Stimulated activated CD4-positive, alpha-beta T cell treated with anti-CD3 and anti-CD28 coated beads, Interleukin-2, amount 100 ng/mL, for 48 hours (primary cell): ENCODE measurements at regions not wholly inside any gene's neighbourhood (a gene's known extent, or its start where the extent isn't known, plus 50 kb on each side); places are given as distances from the start of the nearest gene placed in this dataset.

Experiments
- DNase-seq, 2 donors: peaks; one replicate each; pipeline ENCODE4 v3.0.0-alpha.2; 2020

GRCh38 chr14:86539361-86540070 is 1009.6 kb downstream of the FLRT2 start:
- no peak for DNase-seq

- no peak for DNase-seq
Measured at GRCh38 chr14:86533834-86534233, 1003.9 kb downstream of the FLRT2 start.

- no peak for DNase-seq
Measured at GRCh38 chr14:86532219-86532618, 1002.3 kb downstream of the FLRT2 start.

- DNase-seq, result no peak
Measured at GRCh38 chr14:86530457-86530856, 1000.5 kb downstream of the FLRT2 start.

GRCh38 chr14:86527312-86527711 is 997.4 kb downstream of the FLRT2 start:
- DNase-seq, result no peak

GRCh38 chr14:86525673-86526072 is 995.7 kb downstream of the FLRT2 start:
- no peak for DNase-seq

GRCh38 chr14:86521843-86522242 is 991.9 kb downstream of the FLRT2 start:
- DNase-seq, result no peak

- DNase-seq, result no peak
Measured at GRCh38 chr14:86521031-86521730, 991.2 kb downstream of the FLRT2 start.

GRCh38 chr14:86518298-86518697 is 988.4 kb downstream of the FLRT2 start:
- no peak for DNase-seq

GRCh38 chr14:86515195-86515594 is 985.3 kb downstream of the FLRT2 start:
- DNase-seq, result no peak

GRCh38 chr14:86513564-86513963 is 983.6 kb downstream of the FLRT2 start:
- DNase-seq, result no peak

GRCh38 chr14:86513056-86513455 is 983.1 kb downstream of the FLRT2 start:
- DNase-seq, result no peak

GRCh38 chr14:86510491-86510890 is 980.5 kb downstream of the FLRT2 start:
- no peak for DNase-seq

GRCh38 chr14:86505808-86506207 is 975.9 kb downstream of the FLRT2 start:
- no peak for DNase-seq

GRCh38 chr14:86501611-86502010 is 971.7 kb downstream of the FLRT2 start:
- DNase-seq, result no peak

GRCh38 chr14:86491743-86492142 is 961.8 kb downstream of the FLRT2 start:
- DNase-seq, result no peak

GRCh38 chr14:86481104-86481503 is 951.2 kb downstream of the FLRT2 start:
- DNase-seq, result no peak

GRCh38 chr14:86464341-86464740 is 934.4 kb downstream of the FLRT2 start:
- DNase-seq, result no peak

GRCh38 chr14:86462193-86462753 is 932.3 kb downstream of the FLRT2 start:
- peak in 1 of 2 donors; percentile 1 for DNase-seq

- no peak for DNase-seq
Measured at GRCh38 chr14:86457481-86458135, 927.7 kb downstream of the FLRT2 start.

- DNase-seq, result no peak
Measured at GRCh38 chr14:86450085-86450484, 920.1 kb downstream of the FLRT2 start.

GRCh38 chr14:86442135-86442534 is 912.2 kb downstream of the FLRT2 start:
- DNase-seq, result no peak

GRCh38 chr14:86430853-86431252 is 900.9 kb downstream of the FLRT2 start:
- no peak for DNase-seq

- DNase-seq, result no peak
Measured at GRCh38 chr14:86423214-86423613, 893.3 kb downstream of the FLRT2 start.
